NCI-H187 (cell line): ENCODE measurements at regions not wholly inside any gene's neighbourhood (a gene's known extent, or its start where the extent isn't known, plus 50 kb on each side); places are given as distances from the start of the nearest gene placed in this dataset.
A peak's percentile ranks its signal among the peaks of the same experiment; 100 is the strongest.
"Not testable (repeated sequence)": the region's sequence is repeated elsewhere in the genome, so short reads cannot be mapped to it uniquely, and the experiment has no call there.

Source experiments
- DNase-seq, 2 experiments: peaks; one replicate each; lab custom pipeline; 2025; lab: John Stamatoyannopoulos, UW

DNA sequence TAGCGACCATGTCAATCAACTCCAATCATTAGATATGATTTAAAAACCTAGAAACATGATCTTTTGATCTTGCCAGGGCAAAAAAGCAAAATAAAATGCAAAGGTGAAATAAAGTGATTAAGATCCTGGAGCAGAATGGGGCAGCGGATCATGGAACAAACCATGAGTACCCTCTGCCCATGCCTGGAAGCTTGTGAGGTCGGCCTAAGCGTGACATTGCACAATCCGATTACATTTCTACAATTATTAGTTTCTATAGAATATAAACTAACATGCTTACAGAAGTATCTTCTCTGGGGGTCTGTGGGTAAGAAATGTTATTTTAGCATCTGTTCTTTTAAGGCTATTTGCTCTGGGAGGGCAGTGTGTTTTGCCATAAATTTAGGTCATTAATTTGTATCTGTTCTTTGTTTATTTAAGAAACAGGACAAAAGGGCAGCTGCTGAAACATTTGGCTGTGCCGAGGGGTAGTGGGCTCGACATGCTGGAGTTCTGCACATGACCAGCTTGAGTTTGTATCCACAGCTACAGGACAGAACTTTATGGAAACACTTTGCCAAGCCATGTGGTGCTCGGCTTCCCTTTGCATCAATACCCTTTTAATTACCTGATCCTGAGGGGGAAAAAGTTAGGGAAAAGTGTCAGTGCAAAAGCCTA, 55.9 kb downstream of the ZBTB18 start:
- DNase-seq: no peak

- DNase-seq: peak in 1 of 2 experiments; percentile 5
These were observed 59.9 kb downstream of the ZBTB18 start for GRCh38 chr1:244111027-244111426.

GRCh38 chr1:244112041-244112440, 61.0 kb downstream of the ZBTB18 start:
- no peak for DNase-seq

DNA sequence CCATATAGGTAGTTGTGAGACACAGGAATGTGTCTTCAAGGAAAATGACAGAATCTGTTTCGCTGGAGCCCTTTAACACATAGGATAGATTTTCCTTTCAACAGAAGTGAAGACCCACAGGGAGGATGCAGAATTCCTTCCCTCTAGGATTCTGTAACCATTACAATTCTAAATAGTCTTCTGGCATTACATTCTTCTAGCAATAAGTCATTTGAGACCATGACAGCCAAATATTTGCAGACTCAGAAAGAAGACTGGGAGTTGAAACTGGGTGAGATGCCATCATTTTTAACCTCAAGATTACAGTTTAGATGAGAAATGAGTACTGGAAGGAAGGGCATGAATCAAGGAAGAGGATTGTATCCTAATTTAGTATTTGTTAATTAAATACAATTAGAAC, 61.6 kb downstream of the ZBTB18 start:
- no peak for DNase-seq

DNA sequence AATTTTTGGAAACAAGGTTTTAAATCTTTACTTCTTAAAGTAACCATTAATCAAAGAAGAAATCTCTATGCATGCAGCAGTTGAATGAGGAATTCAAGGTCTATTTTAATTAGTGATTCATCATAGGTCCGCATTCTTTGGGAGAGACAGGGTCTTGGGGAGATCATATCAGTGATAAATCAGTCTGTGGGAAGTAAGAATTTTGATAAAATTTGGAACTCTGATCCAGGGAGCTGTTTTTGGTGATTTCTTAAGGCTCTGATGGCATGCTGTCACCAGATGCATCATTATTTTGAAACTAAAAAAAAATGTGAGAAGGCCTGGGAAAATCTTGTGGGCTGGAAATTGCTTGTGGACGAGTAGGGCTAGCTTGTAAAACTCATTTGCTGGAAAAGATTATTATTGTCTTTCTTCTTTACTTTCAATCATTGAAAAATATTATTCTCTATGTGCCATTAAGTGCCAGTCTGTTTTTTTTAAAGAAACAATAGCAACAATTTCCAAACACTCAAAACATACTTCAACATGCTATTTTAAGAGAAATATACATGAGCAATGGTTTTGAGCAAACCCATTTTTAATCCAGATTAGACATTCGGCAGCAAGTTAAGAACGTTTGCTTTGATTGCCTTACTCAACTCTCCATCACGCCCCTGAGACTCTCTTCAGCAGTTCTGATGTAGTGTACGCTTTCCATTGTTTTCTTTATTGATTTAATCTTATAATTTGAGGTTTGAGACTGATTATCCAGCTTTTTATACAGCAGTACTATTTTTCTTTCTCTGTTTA, 62.6 kb downstream of the ZBTB18 start:
- no peak for DNase-seq

DNA sequence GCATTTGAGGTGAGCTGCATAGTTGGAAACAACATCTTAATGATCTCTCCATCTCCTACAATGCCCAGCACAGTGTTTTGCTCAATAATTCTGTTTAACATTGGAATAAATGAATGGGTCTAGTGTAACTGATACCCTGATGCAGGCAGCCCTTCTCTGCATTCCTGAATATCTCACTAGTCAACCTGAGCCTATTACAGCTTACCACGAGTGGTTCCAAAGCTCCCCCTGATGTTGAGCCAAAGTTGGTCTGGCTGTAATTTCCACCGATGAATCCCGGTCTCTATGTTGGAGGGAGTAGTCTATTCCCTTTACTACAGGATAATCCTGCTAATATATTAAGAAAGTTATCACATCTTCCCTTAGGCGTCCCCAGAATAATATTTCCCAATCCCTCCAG, 63.8 kb downstream of the ZBTB18 start:
- no peak for DNase-seq

- DNase-seq: no peak
These were observed 65.9 kb downstream of the ZBTB18 start for GRCh38 chr1:244116946-244117345.

- peak in 1 of 2 experiments; percentile 30 for DNase-seq
These were observed 67.2 kb downstream of the ZBTB18 start for GRCh38 chr1:244118109-244118761.

- DNase-seq: no peak
These were observed 77.7 kb downstream of the ZBTB18 start for GRCh38 chr1:244128591-244129383.

DNA sequence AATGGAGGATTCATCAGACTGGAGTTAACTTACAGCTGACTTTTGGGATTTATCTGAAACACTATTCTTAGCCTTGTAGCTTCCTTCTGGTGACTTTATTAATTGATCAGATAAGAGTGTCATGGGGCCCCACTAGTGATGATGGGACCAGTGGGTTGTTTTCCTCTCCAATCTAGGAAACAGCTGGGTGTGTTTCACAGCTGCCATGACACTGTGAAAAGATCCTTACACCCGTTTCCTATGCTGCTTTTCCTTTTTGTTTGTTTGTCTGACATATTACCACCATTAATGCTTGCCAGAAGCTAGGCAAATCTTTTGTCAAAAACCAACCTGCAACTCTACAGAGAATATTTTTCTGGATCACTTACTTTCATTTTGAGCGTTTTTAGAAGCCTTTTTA, 86.2 kb downstream of the ZBTB18 start:
- no peak for DNase-seq

DNA sequence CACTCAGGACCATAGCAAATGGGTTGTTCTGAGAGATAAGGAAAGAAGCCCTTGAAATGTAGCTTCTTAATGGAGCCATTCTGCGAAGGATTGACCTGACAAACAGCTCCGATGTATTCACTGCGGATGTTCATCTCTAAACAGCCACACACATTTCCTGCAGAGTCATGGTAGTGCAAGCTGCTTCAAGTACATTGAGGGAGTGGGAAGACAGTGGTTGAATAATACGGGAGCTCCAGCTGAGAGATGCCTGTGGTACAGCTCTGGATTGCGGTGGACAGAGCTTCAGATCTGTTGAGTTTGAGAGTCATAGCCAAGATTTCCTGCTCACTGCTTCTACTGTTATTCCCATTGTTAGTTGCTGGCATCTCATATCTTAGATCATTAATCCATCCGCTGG, 86.6 kb downstream of the ZBTB18 start:
- no peak for DNase-seq

GRCh38 chr1:244138399-244138798, 87.3 kb downstream of the ZBTB18 start:
- DNase-seq: no peak

GRCh38 chr1:244139655-244140054, 88.6 kb downstream of the ZBTB18 start:
- no peak for DNase-seq

GRCh38 chr1:244140420-244140819, 89.3 kb downstream of the ZBTB18 start:
- no peak for DNase-seq

DNA sequence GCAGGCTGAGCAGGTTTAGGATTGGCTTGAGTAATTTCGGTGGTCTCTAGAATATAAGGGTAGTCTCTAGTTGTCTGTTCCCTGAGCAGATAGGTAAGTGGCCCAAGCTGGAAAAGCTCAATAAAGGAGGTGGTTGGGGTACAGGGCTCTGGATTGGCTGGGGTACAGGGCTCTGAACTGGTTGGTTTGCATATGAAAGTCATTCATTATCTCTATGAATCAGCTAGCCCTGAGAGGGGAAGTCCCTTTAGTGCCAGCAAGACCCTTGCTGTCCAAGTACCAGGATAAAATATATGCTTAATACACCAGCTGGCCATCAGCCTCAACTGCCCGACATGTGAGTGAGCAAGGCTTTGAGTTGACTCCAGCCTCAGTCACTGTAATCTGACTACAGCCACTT, 93.0 kb downstream of the ZBTB18 start:
- no peak for DNase-seq

DNA sequence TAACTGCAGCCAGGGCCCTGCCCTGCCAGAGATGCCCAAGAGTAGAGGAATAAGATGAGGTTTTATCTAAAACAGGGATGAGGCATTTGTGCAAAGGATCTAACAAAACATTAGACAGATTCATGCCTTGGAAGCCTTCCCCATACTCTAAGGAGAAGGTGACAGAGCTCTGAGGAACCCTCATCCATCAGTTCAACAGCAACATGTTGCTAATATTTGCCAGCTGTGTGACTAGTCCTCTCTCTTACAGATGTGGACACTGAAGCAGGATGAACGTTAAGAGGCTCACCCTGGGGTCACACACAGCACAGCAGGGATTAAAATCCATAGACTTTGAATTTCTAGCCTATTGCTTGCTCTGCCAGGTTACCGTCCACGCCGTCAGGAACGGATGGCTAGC, 99.0 kb downstream of the ZBTB18 start:
- no peak for DNase-seq

DNA sequence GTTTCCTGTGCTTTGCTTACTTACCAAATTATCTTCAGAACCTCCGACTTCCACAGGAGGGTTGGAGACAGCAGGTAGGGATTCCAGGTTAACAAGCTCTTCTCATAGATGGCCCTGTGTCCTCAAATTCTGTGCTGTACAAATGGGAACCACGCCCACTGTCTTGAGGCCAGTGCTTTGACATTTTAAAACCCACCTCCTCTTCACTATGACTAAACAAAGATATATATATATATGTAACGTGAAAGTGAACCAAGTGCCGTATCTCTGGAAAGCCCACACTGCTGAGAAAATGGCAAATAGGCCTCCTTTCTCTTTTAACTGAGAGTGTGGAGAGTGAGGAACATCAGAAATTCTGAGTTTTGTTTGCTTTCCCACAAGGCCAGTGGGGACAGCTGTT, 99.6 kb downstream of the ZBTB18 start:
- DNase-seq: no peak

DNA sequence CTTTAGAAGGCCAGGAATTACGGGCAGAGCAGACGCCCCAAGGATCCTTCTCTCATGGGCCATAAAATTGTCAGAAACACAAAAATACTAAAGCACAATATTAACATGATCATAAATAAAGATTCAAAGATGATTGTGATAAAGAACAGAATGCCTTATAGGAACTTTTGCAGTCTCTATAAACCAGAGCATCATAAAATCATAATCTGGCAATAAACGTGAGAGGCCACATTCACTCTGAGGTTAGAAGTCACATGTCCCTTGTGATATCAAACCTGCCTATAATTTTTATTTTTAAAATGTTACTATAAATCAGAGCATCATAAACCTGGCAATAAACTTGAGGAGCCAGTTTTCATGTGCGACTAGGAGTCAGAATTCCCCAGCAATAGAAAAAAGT, 100.5 kb downstream of the ZBTB18 start:
- no peak for DNase-seq

- no peak for DNase-seq
These were observed 103.4 kb downstream of the ZBTB18 start for GRCh38 chr1:244154508-244154871.

- no peak for DNase-seq
These were observed 103.9 kb downstream of the ZBTB18 start for GRCh38 chr1:244154872-244155531.

DNA sequence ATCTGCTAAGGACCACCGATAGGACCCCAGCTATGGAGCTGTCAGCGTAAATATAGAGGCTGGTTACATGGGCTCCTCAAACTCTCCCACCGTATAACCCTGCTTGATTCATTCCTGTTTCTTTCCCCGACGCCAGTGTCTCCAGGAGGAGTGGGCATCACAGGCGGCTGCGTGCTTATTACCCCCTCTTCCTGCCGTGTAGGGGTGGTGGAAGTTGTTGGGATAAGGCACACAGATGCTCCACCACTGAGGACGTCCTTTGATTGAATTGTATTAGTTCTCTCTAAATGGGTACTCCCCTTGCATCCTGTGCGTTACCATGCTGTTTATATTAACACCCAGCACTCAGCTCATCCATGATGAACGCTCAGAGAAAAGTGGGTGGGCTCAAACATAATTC, 104.6 kb downstream of the ZBTB18 start:
- DNase-seq: no peak

DNA sequence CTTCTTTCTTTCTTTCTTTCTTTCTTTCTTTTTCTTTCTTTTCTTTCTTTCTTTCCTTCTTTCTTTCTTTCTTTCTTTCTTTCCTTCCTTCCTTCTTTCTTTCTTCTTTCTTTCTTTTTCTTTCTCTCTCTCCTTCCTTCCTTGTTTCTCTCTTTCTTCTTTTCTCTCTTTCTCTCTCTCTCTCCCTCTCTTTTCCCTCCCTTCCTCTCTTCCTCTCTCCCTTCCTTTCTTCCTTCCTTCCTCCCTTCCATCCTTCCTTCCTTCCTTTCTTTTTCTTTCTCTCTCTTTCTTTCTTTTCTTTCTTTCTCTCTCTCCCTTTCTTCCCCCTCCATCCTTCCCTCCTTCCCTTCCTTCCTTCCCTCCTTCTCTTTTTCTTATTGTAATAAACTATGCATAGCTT, 105.5 kb downstream of the ZBTB18 start:
- not testable (repeated sequence) for DNase-seq
